Mucosa of gallbladder (tissue), 1 donor: ENCODE measurements at regions not wholly inside any gene's neighbourhood (a gene's known extent, or its start where the extent isn't known, plus 50 kb on each side); places are given as distances from the start of the nearest gene placed in this dataset.

Experiments
- DNase-seq: peaks from one replicate; pipeline ENCODE4 v3.0.0-alpha.2; 2020; ENCODE audit warnings: low spot score
- donor health status: DM: no; HTN: no; CAD: no.

DNA sequence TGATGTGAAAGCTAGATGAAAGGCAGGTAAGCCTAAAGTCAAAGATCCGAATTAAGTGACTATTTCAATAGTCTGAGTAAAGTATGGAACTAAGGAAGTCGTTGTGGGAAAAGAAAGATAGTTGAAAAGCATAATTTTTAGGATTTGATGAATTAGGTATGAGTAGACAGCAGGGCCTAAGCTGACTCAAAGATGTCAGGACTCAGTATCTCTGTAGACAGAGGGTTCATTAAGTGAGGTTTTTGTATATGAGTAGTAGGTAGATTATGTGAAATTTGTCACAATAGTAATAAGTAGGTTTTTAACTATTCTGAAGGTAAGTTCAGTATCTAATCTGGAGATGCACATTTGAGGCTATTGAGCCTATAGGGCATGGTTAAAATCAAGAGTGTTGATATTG lies 196.4 kb downstream of the RASSF9 start:
- DNase-seq = no peak

DNA sequence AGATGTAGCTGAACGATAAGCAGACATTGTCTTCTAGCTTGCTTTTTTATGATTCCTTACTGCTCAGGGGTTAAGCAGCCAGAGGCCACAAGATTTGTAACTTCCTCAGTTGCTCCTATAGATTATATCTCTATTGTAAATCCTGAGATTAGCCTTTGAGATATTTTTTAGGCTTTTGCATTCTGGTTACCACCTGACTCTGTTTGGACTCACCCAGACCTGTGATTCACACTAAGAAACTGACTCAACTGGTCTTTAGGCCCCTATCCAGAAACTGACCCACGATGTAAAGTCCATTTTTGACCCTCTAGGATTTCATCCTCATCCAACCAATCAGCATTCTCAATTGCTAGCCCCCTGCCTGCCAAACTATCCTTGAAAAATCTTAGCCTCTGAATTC lies 194.4 kb downstream of the RASSF9 start:
- DNase-seq = no peak

DNA sequence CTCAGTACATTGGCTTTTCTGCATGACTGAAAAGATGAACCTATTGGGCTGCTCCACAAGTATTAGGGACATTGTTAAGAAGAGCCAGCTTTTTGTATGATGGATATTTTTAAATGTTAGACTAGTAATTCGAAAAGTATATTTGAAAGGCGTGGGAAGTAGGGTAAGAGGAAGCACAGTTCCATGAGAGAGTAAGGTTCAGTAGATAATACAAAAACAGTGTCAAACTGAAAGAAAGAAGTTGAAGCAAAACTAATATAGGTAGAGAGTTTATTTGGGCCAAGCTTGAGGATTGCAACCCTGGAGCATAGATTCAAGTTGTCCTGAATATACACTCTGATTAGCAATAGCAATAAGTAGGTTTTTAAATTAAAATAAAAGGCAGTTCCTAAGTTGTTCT lies 193.9 kb downstream of the RASSF9 start:
- DNase-seq = no peak

DNA sequence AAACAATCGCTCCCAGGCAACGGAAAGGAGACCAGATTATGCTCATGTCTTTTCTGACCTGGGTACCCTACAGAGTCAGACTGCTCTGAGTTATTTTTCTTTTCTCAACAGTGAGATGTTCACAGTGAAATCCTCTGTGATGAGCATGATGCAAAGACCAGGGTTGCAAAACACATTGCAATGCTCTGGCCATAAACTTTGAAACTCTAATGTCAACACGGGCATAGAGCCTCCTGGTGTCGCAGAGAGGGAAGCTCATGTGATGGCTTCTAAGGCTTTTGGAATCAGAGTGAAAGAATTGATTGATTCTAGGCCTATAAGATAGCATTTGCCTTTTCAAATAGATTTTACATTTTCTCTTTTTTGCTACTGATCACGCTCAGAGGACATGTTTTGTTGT lies 193.4 kb downstream of the RASSF9 start:
- no peak for DNase-seq

DNA sequence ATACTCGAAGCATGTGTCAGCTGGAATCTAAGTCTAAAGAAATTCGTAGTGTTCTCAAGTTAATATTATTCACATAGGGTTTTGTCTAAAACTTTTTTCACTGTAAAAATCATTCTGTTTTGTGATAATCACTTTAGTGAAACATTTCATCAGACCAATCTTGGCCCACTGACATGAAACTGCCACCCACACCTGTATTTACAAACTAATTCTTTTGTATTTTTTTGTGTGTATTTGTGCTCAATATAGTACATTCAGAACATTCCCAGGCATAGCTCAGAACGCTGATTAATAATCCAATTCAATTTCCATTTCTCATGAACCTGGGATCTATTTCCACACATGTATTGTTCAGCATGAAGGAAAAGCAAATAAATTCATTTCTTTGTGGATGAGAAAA lies 191.7 kb downstream of the RASSF9 start:
- no peak for DNase-seq

DNA sequence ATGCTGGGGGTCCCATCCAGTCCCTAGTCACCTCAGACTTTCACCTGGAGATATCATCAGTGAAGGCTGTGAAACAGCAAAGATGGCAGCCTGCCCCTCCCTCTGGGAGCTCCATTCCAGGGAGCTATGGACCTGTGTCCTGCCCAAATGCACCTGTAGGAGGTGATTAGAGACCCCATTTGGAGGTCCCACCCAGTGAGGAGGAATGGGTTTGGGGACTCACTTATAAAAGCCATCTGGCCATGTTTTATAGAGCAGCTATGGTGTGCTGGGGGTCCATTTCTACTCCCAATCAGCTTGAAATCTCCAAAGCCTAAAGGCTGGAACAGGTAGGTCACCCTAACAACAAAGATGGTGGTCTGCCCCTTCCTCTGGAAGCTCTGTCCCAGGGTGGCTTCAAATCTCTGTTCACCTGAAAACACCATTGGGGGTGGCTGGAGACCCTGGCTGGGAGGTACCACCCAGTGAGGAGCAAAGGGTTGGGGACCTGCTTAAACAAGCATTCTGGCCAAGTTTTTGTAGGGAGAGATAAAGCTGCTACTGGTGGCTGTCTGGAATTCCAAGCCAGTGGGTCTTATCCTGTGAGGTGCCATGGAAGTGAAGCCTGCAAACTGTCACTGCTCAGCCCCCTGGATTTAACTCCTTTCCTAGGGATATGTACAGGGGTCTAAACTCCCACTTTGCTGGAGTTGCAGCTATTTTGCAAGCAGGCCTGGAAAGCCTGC lies 182.3 kb downstream of the RASSF9 start:
- DNase-seq = no peak

DNA sequence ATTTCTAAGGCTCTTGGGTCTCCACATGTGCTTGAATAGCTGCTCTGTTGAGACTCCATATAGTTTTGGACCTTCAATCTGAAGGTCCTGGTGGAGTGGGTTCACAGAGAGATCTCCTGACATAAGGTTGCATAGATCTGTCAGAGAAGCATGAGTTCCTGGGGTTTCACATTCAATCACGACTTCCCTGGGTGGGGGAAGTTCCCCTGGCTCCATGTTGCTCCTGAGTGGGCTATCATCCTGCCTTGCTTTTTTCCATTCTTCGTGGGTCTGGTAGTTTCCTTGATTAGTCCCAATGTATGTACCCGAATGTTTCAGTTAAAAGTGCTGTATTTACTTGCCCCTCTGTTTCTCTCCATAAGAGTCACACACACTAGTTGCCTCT lies 181.8 kb downstream of the RASSF9 start:
- no peak for DNase-seq

DNA sequence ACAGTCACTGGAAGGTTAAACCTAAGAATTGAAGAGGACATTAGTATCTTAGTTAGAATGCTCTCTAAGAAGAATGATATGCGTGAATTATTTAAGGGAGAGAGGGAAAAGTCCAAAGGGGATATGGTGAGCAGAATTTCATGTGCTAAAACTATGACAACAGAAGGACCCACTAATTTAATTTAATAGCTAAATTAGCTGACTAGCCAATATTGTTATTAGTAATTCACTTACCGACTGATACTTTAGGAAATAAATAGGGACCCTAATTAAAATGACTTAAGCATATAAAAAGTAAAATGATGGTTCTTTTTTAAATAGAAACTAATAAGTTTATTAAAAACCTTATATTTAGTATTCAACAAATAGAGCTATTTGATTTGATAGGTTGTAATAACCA lies 179.6 kb downstream of the RASSF9 start:
- DNase-seq = no peak

DNA sequence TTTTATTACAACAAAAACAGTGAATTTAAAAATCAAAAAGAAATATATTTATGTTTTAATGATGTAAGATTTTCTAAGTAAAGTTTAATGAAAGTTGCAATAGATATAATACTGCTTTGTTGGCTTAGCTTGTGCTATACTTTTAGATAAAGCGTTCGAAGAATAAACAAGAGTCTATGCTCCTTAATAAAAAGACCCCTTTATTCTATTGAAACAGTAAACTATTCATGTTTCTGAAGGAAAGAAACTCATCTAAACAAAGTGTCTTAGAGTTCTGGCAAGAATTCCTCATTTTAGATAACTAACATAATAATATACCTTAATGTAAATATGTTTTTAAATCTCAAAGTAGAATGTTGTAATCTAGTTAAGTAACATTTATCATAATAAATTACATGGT lies 179.0 kb downstream of the RASSF9 start:
- DNase-seq = no peak

DNA sequence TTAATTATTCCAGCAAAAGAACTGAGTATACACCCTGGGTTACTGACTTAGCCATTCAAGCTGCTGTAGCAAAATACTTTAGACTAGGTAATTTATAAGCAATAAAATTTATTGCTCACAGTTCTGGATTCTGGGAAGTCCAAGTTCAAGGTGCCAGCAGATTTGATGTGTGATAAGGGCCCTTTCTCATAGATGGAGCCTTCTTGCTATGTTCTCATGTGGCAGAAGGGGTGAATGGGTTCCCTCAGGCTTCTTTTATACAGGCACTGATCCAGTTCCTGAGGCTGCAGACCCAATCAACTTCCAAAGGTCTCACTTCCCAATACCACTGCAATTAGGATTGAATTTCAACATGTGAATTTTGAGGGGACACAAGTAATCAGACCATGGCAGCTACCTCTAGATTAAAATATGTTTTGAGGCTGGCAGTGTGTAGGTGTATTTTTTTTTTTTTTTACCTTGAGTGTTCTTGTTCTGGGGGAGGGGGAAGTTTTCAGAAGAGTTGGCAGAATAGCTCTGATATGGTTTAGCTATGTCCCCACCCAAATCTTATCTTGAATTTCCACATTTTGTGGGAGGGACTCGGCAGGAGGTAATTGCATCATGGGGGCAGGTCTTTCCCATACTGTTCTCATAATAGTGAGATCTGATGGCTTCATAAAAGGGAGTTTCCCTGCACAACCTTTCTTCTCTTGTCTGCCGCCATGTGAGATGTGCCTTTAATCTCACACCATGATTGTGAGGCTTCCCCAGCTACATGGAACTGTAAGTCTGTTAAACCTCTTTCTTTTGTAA lies 178.2 kb downstream of the RASSF9 start:
- DNase-seq = no peak

DNA sequence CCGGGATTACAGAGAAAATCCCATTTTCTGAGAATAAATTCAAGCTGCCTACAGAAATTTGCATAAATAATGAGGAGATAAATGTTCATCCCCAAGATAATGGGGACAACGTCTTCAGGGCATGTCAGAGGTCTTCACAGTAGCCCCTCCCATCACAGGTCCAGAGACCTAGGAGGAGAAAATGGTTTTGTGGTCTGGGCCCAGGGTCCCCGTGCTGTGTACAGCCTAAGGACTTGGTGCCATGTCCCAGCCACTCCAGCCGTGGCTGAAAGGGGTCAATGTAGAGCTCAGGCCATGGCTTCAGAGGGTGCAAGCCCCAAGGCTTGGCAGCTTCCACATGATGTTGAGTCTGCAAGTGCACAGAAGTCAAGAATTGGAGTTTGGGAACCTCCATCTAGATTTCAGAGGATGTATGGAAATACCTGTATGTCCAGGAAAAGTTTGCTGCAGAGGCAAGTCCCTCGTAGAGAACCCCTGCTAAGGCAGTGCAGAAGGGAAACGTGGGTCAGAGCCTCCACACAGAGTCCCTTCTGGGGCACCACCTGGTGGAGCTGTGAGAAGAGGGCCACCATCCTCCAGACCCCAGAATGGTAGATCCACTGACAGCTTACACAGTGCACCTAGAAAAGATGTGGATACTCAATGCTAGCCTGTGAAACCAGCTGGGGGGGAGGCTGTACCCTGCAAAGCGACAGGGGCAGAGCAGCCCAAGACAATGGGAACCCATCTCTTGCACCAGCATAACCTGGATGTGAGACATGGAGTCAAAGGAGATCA lies 176.3 kb downstream of the RASSF9 start:
- DNase-seq = no peak

DNA sequence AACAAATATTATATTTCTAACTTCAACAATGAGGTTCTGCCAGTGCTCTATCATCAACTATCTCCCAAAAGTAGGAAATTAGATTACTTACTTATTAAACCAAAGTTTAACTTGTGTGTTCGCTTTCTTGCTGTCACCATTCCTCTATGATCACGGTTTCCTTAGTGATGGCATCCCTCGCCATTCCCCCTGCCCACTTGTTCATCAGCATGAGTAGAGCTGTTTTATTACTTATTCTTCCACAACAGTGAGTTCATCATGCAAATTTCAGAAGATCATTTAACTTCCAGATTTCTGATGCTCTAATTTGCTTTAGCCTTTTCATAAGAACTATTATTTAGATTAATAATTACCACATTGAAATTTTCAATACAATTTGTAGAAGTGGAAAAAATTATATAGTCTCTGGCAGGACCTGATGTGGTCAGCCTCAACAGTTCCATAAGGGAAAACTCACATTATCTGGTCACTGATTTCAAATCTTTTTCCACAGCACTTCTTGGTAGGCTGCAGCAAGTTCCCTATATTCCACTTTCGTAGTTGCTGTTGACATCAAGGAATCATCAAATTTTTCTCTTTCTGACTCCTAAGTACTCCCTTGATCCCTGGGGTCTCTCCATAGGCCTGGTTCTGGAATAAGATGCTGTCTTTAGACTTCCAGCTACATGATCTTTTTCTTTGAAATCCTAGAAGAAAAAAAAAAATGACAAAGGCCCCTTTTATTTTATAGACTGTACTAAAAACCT lies 174.6 kb downstream of the RASSF9 start:
- no peak for DNase-seq

DNA sequence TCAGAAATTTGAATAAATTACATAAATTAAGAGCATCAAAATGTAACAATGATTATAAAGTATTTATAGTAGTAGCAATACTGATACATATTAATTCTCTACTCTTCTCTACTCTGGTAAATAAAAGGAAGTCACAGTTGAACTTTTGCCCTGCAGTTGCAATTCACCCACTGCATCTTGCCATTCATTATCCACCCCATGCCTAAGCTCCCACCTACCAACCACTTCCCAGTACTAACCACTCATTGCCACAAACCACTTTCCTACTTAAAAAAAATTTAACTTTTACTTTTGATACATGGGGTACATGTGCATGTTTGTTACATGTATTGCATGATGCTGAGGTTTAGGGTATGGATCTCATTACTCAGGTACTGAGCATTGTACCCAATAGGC lies 174.0 kb downstream of the RASSF9 start:
- DNase-seq = no peak

DNA sequence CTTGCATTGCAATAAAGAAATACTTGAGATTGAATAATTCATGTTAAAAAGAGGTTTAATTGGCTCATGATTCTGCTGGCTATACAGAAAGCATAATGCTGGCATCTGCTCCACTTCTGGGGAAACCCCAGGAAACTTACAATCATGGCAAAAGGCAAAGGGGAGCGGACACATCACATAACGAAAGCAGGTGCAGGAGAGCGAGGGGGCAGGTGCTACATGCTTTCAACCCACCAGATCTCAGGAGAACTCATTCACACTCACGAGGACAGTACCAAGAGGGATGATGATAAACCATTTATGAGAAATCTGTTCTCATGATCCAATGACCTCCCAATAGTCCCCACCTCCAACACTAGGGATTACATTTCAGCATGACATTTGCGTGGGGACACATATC lies 172.6 kb downstream of the RASSF9 start:
- DNase-seq = no peak

DNA sequence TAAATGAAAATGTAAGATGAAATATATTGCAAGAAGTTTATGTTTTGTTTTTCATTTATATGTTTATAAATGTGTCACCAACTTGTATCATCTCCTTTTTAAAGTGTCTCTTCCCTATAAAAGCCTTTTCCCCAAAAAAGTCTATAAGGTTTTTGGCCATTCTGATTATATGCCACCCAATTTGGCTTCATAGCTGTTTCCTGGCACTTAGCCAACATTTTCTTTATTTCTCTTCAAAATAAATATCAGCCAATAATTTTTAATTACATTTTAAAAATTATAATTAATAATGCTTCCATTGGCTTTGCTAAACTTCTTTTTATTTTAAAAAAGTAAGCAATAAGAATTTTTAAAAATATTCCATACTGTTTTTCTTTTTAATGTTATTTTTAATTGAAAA lies 171.8 kb downstream of the RASSF9 start:
- no peak for DNase-seq

DNA sequence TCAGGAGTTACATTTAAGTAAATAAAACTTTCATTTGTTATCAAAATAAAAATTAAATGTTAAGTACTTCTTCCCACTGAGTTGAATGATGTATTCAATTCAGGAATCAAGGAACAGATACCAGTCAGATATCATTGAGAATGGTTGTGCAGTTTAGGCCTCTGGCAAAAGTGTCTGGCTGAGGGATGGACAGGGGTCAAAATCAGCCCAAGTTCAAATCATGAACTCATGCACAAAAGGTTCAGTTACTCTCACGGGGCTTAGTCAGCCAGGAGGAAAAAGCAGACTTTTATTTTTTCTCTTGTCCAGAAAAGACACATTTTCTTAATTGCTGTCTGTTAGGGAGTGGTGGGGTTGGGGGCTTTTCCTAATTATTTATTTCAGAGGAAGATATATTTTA lies 166.3 kb downstream of the RASSF9 start:
- DNase-seq = no peak

DNA sequence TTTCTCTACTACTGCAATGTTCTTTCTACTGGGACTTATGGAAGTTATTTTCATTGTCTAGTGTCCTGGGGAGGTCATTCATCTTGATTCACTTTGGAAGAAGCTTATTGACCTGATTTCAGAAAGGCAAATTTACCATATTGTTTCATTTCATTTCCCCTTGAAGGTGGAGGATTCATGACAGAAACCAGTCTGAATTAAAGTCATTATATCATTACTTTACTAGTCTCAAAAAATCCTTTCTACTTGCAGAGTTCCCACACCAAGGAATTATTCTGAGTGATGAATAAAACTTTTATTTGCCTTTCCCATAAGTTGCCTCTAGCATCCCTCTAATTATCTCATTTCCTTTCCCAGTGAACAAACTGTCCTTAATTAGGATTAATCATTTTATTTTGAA lies 163.8 kb downstream of the RASSF9 start:
- no peak for DNase-seq

DNA sequence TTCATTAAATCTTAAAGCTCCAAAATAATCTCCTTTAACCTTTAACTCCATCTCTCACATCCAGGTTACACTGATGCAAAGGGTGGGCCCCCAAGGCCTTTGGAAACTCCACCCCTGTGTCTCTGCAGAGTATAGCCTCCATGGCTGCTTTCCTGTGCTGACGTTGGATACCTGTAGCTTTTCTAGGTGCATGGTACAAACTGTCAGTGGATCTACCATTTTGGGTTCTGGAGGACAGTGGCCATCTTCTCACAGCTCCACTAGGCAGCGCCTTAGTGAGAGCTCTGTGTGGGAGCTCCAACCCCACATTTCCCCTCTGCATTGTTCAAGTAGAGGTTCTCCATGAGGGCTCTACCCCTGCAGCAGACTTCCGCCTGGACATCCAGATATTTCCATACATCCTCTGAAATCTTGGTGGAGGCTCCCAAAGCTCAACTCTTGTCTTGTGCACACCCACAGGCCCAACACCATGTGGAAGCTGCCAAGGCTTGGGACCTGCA lies 162.2 kb downstream of the RASSF9 start:
- no peak for DNase-seq

DNA sequence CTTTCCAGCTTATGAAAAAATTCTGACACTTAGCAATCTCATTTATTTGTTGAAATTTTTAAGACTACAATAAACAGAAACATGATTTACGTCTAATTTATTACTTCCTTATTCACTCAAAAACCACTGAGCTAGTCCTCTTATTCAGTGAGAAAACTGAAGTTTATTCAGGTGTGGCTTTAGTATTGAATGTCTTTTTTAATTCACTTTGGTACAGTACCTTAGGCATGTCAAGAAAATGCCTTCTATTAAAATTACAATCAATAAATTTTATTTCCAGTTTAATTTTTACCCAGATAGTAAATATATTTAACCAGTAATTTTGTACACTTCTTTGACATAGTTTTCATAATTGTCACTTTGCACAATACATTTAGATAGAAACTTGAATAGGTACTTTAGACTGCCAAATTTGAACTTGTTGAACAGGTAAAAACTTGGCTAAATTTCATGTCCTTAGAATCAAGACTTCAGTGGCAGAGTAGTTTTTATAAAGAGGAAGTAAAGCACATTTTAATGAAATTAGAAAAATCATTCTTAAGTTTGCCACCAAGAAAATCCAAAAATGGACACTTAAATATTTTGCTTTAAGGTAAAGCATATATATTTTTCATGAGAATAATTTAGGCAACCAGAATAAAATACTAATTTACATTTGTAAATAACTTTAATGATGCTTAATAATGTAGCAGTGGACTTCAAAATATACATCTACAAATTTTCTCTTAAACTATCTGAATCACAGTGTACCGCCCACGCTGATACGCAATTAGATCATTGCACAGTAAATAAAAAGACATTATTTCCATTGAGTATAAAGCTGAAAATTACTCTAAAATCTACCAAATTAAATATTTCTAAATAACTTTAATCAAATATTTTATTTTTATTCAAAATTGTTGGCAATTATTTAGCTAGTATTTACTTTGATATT lies 159.1 kb downstream of the RASSF9 start:
- DNase-seq = no peak

DNA sequence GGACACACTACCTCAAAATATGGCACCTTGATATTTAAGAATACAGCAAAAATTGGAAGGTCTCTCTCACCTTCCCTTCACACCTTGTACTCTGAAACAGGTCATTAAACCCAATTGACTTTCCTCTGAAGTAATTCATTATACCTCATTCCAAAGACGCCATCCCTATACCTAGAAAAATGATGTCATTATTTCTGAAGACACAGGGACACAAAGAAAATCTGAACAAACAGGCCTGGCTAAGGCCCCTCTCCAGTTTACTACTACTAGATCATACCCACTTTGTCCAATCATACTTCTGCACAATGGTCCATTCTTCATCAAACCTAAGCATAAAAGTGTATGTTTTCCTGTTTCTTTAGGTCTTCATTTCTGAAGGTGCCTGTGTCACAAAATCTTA lies 156.9 kb downstream of the RASSF9 start:
- no peak for DNase-seq

DNA sequence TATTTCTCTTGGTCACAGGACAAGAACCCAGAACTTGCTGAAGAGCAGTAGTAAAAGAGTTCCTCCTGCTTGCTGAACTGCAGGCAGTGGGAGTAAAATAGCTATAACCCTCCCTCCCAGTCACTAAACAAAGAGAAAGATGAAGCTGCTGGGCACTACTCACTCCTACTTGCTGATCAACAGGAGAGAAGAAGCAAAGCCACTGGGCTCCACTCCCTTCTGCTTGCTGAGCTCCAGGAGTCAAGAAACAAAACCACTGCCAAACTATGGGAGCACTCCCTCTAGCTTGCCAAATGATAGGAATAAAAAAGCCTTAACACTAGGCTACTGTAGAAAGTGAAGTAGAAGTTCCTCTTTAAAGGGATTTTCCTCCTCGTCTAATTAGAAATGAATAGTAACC lies 155.3 kb downstream of the RASSF9 start:
- no peak for DNase-seq
